GM13976 (cell line): ENCODE measurements at regions not wholly inside any gene's neighbourhood (a gene's known extent, or its start where the extent isn't known, plus 50 kb on each side); places are given as distances from the start of the nearest gene placed in this dataset.

Experiments used
- DNase-seq: peaks from one replicate; pipeline ENCODE4 v3.0.0; 2012; ENCODE audit warnings: low spot score
- CTCF ChIP-seq: IDR thresholded peaks from 2 replicates; pipeline ENCODE4 v1.5.1; 2012; ENCODE audit warnings: borderline replicate concordance, mild to moderate bottlenecking; ENCODE audit not compliant: insufficient read depth; ENCODE audit errors: extremely low read depth, missing control alignments, control extremely low read depth
- in situ Hi-C: fragments of 300-500 bp; cut with MboI; formaldehyde crosslinking; loops from one replicate; pipeline ENCODE4 v1.12.0; 2022; ENCODE audit warnings: low sequenced_read_pairs, mixed read lengths, inconsistent platforms; ENCODE audit not compliant: unreplicated experiment

GRCh38 chr4:152258804-152259708 is 276.8 kb downstream of the FBXW7 start:
- in situ Hi-C loops, result no loop called here
- DNase-seq, result no peak
- TF ChIP-seq CTCF, result no peak

- in situ Hi-C loops, result no loop called here
- no peak for DNase-seq
- no peak for TF ChIP-seq CTCF
These were observed 277.5 kb downstream of the FBXW7 start for GRCh38 chr4:152258391-152258790.

- TF ChIP-seq CTCF, result no peak
- in situ Hi-C loops, result no loop called here
- no peak for DNase-seq
These were observed 278.3 kb downstream of the FBXW7 start for GRCh38 chr4:152257601-152258066.

- no peak for DNase-seq
- no peak for TF ChIP-seq CTCF
- in situ Hi-C loops, result no loop called here
These were observed 278.9 kb downstream of the FBXW7 start for GRCh38 chr4:152256996-152257395.

GRCh38 chr4:152255437-152255836 is 280.5 kb downstream of the FBXW7 start:
- in situ Hi-C loops, result no loop called here
- DNase-seq, result peak; percentile 47
- TF ChIP-seq CTCF, result no peak

- in situ Hi-C loops, result no loop called here
- TF ChIP-seq CTCF, result no peak
- DNase-seq, result no peak
These were observed 287.5 kb downstream of the FBXW7 start for GRCh38 chr4:152248347-152248746.
